Posterior cingulate gyrus (tissue), 11 donors: ENCODE measurements at regions not wholly inside any gene's neighbourhood (a gene's known extent, or its start where the extent isn't known, plus 50 kb on each side); places are given as distances from the start of the nearest gene placed in this dataset.

Experiments
- DNase-seq, 10 donors: peaks; one replicate each; pipeline versions ENCODE4 v3.0.0 to v3.0.0-alpha.2; 2020 to 2021; ENCODE audit warnings: mixed read lengths in 3 of 10
- intact Hi-C: fragments of 100-400 bp; cut with DNase I; formaldehyde crosslinking; loops from one replicate; pipeline ENCODE4 v1.15.1; 2023

DNA sequence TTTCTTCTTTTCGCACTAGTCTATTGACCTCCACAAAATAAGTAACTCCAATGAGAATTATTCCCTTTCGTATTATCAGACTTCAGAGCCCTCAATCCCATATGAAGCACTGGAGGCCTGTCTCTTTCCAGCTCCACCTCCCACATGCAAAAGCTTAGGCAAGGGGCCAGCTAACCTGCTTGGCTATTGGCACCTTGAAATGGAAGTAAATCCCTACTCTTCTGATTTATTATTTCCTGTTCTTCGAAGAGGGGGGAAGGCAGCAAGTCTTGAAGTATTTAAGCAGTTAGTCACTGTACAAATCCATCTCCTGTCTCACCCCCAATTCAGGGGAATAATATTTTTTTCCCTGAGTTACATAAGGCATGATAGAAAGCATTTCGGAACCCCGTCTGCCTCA lies 577.8 kb downstream of the MAFB start:
- intact Hi-C loops, result no loop called here
- no peak for DNase-seq

DNA sequence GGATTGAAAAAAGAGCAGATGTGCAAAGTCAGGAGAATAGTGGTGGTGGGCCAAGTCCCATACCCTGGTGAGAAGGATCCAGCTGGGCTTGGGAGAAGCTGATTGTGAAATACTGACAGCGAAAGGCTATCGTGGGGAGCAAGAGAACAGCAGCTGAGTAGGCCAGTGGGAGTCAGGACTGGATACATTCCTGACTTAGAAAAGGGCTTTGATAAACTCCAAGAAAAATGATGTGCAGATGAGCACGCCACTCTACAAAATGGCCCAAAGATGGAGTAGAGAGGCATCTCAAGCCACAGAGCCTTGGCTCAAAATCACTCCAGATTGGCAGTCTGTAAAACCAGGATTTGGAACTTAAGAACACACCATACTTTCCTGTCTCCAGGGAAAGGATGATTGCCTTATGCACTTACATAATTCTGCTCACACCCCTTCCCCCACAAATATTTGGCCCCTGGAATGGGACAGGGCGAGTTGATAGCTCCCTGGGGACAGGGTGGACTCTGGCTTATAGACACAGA lies 578.7 kb downstream of the MAFB start:
- no peak for DNase-seq
- intact Hi-C loops, result no loop called here

DNA sequence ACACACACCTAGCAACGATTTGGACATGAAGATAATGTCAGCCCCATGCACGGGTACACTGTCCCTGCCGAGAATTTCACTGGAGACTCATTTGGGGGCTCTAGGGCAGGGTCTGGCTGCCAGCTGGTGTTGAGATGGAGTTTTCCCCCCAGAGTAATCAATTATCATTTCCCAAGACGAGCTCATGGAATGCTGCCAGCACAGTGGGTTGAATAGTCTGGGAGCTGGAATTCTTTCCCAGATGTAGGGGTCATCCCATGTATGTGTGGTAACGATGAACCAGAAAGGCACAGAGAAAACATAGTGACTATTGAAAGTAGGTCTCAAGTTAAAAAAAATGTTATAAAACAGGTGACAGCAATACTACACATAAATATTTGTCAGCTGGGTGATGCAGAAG lies 579.9 kb downstream of the MAFB start:
- intact Hi-C loops, result no loop called here
- no peak for DNase-seq

DNA sequence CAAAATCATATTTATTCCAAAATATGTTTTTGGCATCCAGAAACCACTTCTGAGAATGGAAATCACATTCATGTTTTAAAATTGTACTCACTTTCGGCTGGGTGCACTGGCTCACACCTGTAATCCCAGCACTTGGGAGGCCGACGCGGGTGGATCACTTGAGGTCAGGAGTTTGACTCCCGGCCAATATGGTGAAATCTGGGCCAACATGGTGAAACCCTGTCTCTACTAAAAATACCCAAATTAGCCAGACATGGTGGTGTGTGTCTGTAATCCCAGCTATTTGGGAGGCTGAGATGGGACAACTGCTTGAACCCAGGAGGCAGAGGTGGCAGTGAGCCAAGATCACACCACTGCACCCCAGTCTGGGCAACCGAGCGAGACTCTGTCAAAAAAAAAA lies 580.7 kb downstream of the MAFB start:
- DNase-seq, result peak in 1 of 10 donors; percentile 58
- intact Hi-C loops, result no loop called here

DNA sequence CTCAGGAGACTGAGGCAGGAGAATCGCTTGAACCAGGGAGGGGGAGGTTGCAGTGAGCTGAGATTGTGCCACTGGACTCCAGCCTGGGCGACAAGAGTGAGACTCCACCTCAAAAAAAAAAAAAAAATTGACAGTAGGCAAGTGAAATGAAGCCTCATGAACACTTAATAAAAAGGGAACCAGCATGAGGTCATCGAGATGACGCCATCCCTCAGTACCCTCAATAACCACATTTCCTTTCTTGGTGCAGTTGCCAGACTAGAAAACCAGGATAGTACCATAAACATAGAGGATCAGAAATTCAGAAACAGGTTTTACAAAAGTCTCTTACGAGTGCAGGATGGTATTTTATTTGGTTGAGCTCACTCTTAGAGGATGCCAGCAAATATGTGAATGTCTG lies 584.1 kb downstream of the MAFB start:
- DNase-seq, result no peak
- intact Hi-C loops, result no loop called here

DNA sequence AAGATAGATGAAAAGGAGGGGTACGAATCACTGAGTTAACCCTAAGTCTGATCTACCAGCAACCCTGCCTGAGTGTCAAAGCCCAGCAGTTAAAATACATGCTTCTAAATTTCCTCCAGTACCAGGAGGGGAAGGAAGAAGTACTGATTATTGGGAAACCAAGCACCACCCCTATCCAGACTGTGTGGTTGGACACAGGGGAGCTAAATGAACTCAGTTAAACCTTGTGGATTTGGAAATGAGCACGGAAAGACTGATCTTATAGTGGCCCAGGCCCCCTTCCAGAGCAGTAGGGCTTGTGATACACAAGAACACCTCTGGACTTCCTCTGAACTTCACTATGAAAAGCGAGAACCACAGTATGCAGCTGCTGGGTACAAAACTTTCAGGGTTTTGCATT lies 585.6 kb downstream of the MAFB start:
- intact Hi-C loops, result no loop called here
- no peak for DNase-seq

DNA sequence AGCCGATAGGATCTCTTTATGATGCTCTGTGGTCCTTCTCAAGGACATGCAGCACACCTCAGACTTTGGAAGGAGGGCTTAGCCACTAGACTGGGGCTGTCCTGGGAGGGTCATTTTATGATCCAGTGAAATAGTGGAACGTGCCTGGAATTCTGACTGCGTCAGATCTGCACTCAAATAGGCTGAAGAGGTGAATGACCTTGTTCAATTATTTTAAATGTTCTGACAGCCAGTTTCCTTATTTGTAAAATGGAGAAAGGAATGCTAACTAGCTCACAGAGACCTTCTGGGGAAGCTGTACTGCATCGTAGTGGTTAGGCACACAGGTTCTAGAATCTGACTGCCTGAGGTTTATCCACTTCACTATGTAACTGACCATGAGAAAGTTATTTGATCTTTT lies 587.5 kb downstream of the MAFB start:
- intact Hi-C loops, result no loop called here
- no peak for DNase-seq

DNA sequence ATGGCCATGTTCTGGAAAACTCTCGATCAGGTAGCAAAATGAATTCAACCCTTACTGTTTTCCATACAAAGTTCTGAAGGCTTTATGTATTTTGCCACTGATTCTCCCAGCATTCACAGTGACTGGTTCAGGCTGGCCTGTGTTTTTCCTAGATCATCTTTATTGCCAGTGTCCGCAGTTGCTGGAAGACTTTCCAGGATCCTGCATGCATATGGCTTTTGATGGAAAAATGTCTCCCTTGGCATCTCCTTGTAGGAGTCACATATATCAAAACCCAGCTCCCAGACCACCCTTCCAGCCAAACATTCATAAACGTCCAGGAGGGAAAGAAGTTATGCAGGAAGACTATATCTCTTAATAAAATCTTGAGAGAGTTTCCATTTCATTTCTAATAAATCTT lies 588.8 kb downstream of the MAFB start:
- intact Hi-C loops, result no loop called here
- no peak for DNase-seq

DNA sequence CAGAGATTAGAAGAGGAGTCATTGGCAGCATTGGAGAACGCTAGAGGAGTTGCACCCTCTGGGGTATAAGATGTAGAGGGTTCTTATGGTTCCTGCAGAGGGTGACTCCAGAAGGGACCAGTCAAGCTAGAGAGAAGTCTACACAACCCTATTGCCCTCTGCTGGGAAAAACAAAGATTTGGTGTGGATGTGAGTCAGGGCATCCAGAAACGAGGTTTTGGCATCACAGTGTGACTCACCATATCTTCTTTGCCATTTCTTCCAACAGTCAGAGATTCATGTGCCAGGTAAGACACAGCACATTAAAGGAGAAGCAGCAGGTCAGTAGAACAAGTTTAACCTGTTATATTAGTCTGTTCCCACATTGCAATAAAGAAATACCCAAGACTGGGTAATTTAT lies 598.8 kb downstream of the MAFB start:
- intact Hi-C loops, result no loop called here
- no peak for DNase-seq

DNA sequence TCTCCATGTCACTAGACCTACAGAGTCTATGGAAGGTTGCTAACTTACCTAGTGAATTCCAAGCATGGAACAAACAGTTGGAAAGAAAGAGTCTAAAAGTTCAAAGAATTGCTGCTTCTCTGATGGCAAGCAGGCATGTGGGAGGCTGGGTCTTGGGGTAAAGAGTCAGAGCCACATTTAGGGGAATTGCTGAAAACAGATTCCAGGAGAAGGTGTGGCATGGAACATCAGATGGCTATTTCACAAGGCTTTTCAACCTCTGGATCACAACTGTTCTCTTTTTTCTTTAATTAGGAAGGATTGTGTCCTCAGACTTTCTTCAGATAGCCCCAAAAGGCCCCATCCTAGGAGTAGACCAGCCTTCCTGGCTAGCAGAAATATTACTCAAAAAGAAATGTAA lies 601.5 kb downstream of the MAFB start:
- no peak for DNase-seq
- intact Hi-C loops, result no loop called here

DNA sequence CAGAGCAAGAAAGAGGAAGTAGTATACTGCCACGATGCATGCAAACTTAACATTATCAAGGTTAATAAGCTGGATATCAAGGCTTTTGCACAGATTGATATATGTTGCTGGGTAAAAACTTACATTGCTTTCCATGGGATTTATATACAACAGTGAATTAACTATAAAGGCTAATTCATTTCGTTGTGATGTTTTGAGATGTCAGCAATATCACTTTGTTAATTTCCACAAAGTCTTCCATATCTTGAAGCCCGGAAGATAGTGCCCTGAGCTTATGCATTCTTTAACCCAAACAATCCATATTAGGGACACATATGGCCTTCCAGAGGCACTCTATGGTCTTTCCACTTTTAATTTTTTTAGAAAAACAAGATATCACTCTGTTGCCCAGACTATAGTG lies 603.5 kb downstream of the MAFB start:
- DNase-seq, result no peak
- intact Hi-C loops, result no loop called here

DNA sequence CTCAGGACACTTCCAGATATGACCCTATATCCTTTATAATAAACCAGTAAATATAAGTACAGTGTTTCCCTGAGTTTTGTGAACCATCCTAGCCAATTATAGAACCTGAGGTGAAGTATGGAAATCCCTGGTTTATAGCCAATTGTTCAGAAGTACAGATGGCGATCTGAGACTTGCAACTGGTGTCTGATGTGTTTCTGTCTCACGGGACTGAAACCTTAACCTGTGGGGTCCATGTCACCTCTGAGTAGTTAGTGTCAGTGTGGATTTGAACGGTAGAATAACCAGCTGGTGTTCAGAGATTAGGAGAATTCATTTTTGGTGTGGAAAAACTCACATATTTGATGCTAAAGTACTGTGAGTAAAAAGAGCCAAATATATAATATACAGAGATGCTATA lies 606.6 kb downstream of the MAFB start:
- no peak for DNase-seq
- intact Hi-C loops, result no loop called here

DNA sequence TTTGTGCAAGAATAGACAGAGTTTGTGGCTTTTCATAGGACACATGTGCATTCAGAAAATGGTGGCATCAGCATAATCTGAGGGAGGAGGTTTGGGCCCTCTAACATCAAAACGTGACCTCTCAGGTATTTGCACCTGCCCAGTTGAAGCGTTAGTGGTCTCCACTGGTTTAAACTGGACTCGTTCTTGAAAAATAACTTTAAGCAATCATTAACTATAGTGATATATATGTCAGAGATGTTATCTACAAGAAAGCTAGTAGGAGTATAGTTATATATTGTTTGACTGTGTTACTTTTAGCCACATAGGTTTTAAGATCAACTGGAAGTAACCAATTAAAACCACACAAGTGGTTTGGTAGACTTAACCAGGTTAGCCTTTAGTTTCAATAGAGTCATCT lies 607.4 kb downstream of the MAFB start:
- intact Hi-C loops, result no loop called here
- DNase-seq, result no peak

DNA sequence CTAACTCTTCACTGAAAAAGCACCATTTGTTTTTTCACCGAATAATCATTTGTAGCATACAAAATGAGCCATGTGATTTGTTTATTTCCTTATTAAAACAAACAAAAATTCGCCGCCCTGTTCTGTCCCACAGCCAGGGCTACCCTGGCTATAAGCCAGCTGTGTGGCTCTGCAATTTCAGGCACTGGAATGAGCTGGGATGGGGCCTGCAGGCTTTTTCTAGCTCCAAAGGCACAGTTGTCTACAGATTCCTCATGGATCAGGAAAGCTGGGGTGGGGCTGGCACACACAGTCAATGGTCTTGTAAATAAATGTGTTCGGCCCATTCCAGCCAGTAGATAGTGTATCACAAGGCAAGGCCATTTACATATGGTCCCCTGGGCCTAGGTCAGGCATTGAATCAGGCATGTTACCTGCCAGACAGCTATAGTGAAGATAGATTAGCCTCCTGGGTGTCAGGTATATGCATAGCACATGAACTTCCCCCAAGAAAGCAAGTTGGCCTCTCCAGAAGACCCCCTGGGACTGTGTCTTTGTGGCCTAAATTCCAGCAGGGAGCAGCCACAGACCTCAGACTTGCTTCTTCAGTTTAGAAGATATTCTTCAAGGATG lies 608.9 kb downstream of the MAFB start:
- intact Hi-C loops, result no loop called here
- DNase-seq, result peak in 1 of 10 donors; percentile 69

DNA sequence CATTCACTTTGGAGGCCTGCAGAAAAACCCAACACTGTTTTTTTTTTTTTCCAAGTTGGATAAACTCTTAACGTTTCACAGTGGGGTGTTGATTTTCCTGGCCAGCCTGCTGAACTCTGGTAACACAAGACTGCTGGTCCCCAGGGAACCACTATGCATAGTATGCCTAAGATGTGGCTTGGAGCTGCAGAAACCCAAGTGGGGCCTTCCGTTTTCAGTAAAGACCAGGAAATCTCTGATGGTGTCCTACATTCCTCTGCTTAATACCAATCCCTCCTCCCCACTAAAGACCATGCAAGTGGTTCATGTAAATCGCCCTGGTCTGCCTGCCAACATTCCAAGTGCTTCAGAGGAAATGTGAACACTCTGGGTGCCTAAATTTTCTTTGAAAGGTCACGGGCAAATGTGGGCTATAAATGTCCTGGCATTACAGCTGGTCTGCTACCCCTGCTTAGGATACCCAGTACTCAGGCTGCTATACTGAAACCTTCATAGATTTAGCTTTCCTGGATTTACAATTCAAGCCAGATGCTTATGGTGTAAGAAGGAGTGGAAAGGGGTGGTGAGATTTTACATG lies 615.4 kb downstream of the MAFB start:
- no peak for DNase-seq
- intact Hi-C loops, result no loop called here

DNA sequence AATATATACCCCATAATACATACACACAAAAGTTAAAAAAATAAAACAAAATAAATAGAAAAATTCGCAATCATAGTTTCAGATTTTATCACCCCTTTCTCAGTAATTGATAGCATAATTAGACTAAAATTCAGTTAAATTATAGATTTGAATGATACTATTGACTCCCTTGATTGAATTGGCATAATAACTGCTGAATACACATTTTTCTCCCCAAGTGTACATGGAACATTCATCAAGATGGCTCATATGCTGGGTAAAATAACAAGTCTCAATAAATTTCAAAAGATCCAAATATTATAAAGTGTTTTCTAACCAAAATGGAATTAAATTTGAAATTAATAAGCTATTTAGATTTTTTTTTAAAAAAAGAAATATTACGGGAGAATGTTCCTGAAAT lies 616.1 kb downstream of the MAFB start:
- intact Hi-C loops, result no loop called here
- no peak for DNase-seq

DNA sequence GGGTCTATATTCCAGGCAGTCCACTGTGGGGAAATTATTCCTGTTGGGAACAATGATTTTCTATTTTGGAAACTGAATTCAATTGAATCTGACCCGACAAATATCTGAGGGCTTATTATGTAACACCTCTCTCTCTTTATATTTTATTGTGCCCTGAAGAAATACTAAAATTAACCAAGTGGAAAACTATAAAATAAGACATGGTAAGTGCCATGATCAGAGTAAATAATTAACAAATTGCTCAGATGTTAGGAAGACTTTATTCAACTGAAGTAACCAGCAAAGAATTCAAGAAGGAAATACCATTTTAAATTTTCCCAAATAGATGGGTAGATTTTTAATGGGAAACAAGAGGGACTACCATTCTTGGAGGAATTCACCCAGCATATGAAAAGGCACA lies 632.9 kb downstream of the MAFB start:
- DNase-seq, result no peak
- intact Hi-C loops, result no loop called here

DNA sequence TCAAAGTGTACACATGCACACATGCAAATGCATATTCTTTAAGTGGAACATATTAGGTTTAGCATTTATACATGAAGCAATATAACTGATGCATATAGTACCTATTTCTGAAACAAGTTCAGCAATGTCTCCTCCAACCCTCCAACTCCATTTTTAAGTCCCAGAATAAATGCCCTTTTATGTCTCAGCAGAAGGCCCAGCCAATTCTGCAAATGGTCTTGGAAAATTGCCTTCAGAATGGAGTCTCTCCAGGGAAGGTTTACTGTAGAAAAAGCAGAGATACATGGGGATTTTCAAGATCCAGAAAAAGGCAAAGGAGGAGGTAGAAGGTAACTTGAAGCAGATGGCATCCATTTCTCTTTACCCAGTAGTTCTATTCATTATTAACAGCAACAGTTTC lies 633.3 kb downstream of the MAFB start:
- DNase-seq, result no peak
- intact Hi-C loops, result no loop called here

DNA sequence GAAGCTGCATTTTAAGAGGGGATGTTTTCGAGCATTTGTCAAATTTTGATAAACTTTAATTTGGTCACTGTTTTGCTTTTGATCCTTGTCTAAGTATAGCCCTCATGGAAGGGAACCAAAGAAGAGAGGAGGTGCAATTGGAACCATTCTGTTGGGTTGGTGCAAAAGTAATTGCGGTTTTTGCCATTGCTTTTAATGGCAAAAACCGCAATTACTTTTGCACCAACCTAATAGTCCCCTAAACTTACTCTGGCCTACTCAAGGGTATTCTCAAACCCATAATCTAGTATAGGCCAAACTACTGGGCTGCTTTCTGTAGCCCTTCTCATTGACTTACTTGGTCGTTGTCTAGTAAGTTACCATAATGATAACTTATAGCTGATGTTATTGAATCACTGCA lies 634.7 kb downstream of the MAFB start:
- DNase-seq, result no peak
- intact Hi-C loops, result no loop called here

DNA sequence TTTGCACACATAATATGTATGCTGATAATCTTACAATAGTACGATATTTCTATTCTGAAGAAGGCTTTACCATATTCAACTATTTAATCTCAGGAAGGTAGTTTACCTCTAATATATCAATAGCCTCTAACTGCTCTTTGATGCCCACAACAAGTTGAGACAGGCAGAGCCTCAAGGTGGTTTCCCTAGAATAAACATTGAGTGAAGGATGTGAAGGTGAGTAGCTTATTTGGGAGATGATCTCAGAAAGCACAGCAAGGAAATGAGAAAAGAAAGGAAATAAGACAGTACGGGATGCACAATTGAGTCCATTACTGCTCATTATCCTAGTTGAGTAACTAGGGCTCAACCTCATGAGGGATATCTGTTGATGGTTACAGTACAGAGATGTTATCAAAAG lies 638.4 kb downstream of the MAFB start:
- intact Hi-C loops, result no loop called here
- DNase-seq, result no peak

DNA sequence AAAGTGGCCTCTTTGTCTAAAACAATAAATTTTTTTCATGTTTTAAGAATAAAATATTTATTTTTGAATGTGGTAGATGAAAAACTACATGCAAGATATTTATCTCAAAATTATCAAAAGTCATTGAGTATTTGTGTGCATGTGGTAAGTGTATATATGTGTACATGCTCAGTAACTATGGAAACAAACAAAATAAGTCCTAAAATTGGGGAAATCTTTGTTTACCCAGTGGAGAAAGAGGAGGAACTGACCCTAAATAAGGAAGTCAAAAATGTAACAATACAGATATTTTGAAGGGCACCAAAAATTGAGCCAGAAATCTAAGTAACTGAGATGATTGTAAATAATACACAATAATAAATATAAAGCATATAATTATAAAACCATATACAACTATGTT lies 639.2 kb downstream of the MAFB start:
- no peak for DNase-seq
- intact Hi-C loops, result no loop called here

DNA sequence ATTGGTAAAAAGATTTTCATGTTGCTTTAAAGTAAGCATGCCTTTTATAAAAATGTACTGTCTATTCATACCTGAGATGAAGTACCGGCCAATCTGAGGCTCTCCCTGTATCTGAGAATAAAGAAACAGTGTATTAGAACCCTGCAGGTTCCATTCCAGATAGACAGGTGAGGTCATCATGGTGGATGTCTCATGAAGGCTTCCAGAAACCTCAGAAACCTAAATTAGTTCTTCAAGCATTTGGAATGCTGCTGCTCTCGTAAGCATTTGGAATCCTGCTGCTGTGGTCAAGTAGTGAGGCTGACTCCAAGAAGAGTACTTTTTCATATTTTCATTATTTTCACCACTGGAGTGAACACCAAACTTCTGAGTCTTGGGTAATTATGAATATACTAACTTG lies 642.3 kb downstream of the MAFB start:
- no peak for DNase-seq
- intact Hi-C loops, result no loop called here

DNA sequence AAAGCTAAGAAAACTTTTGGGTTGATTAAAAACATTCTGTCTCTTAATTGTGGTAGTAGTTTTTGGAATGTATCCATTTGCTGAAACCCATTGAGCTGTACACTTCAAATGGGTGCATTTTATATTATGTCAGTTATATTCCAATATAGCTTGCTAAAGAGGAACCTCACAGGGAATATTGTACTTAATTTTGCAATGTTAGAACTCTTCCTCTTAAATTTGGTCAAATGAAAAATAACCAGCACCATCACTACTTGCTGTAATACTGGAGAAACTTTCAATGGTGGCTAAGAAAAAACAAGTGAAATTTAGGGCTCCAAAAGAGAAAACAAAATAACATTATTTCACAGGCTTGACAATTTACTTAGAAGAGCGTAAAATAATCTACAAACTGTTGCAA lies 651.5 kb downstream of the MAFB start:
- intact Hi-C loops, result no loop called here
- no peak for DNase-seq
